ENCODE measurements at regions not wholly inside any gene's neighbourhood (a gene's known extent, or its start where the extent isn't known, plus 50 kb on each side); places are given as distances from the start of the nearest gene placed in this dataset.
A peak's percentile ranks its signal among the peaks of the same experiment; 100 is the strongest.

DNA sequence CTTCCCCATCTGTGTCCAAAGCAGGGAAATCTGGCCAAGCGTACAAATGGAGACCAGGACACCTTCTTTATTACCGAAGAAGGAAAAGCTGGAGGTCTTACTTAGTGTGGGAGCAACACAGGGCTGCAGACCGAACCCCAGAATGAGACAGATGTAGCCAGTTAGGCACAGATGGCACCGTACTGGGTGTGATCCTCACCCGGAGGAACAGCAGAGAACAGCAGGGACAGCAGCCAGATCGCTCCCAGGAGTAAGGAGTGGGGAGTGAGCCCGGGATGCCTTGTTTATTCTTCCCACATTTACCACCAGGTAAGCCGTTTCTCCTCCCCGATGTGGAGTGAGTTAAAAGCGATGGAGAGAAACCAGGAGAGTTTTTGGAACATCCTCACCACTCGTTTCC, 150.7 kb upstream of the SPRED2 start:
- TF ChIP-seq EP300 (IDR thresholded peaks at IDR 0.05; ENCODE audit: borderline replicate concordance) = no peak
- TF ChIP-seq FOXM1 (IDR thresholded peaks at IDR 0.05; ENCODE audit: borderline replicate concordance, low read depth) = no peak
- TF ChIP-seq EGR1 (IDR thresholded peaks at IDR 0.05) = no peak
- TF ChIP-seq CREB1 (IDR thresholded peaks at IDR 0.05; ENCODE audit: low read depth) = no peak
- TF ChIP-seq, protein P1, sequence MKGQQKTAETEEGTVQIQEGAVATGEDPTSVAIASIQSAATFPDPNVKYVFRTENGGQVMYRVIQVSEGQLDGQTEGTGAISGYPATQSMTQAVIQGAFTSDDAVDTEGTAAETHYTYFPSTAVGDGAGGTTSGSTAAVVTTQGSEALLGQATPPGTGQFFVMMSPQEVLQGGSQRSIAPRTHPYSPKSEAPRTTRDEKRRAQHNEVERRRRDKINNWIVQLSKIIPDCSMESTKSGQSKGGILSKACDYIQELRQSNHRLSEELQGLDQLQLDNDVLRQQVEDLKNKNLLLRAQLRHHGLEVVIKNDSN (IDR thresholded peaks at IDR 0.05) = no peak
- TF ChIP-seq, protein P2, sequence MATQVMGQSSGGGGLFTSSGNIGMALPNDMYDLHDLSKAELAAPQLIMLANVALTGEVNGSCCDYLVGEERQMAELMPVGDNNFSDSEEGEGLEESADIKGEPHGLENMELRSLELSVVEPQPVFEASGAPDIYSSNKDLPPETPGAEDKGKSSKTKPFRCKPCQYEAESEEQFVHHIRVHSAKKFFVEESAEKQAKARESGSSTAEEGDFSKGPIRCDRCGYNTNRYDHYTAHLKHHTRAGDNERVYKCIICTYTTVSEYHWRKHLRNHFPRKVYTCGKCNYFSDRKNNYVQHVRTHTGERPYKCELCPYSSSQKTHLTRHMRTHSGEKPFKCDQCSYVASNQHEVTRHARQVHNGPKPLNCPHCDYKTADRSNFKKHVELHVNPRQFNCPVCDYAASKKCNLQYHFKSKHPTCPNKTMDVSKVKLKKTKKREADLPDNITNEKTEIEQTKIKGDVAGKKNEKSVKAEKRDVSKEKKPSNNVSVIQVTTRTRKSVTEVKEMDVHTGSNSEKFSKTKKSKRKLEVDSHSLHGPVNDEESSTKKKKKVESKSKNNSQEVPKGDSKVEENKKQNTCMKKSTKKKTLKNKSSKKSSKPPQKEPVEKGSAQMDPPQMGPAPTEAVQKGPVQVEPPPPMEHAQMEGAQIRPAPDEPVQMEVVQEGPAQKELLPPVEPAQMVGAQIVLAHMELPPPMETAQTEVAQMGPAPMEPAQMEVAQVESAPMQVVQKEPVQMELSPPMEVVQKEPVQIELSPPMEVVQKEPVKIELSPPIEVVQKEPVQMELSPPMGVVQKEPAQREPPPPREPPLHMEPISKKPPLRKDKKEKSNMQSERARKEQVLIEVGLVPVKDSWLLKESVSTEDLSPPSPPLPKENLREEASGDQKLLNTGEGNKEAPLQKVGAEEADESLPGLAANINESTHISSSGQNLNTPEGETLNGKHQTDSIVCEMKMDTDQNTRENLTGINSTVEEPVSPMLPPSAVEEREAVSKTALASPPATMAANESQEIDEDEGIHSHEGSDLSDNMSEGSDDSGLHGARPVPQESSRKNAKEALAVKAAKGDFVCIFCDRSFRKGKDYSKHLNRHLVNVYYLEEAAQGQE (IDR thresholded peaks at IDR 0.05; ENCODE audit: low read depth) = no peak
- no peak for TF ChIP-seq NFIC (IDR thresholded peaks at IDR 0.05)
- TF ChIP-seq TAF1 (IDR thresholded peaks at IDR 0.05; ENCODE audit: low read depth) = no peak
- TF ChIP-seq TCF12 (IDR thresholded peaks at IDR 0.05; ENCODE audit: low read depth) = no peak
- TF ChIP-seq, protein P3, sequence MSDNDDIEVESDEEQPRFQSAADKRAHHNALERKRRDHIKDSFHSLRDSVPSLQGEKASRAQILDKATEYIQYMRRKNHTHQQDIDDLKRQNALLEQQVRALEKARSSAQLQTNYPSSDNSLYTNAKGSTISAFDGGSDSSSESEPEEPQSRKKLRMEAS (IDR thresholded peaks at IDR 0.05) = no peak
- no peak for TF ChIP-seq CEBPB (IDR thresholded peaks at IDR 0.05)
- no peak for TF ChIP-seq YY1 (IDR thresholded peaks at IDR 0.05; ENCODE audit: low read depth)
- no peak for TF ChIP-seq TEAD4 (IDR thresholded peaks at IDR 0.05)
- TF ChIP-seq ZBTB7A (IDR thresholded peaks at IDR 0.05; ENCODE audit: low read depth) = no peak
- TF ChIP-seq RAD21 (IDR thresholded peaks at IDR 0.05; ENCODE audit: low read depth) = no peak

DNA sequence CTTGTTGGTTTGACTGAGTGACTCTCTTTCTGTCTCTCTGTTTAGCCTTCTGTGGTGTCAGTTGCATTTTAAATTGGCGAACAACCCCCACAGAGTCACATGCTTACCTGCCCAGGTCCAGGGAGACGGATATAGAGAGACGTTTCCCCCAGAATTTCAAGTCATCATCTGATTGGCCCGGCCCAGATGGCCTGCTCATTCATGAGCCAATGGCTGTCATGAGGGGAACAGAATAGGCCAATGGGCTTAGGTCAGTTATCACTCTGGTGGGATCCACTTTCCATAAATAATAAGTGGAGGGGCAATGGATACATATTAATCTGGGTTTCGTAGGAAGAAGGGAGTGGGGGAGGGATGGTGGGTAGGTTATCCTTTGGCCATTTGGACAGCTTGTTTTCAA, 150.0 kb upstream of the SPRED2 start:
- no peak for TF ChIP-seq ZBTB7A (IDR thresholded peaks at IDR 0.05; ENCODE audit: low read depth)
- no peak for TF ChIP-seq EGR1 (IDR thresholded peaks at IDR 0.05)
- TF ChIP-seq YY1 (IDR thresholded peaks at IDR 0.05; ENCODE audit: low read depth) = no peak
- TF ChIP-seq RAD21 (IDR thresholded peaks at IDR 0.05; ENCODE audit: low read depth) = no peak
- no peak for TF ChIP-seq CEBPB (IDR thresholded peaks at IDR 0.05)
- TF ChIP-seq, protein P1 (IDR thresholded peaks at IDR 0.05) = no peak
- TF ChIP-seq, protein P2 (IDR thresholded peaks at IDR 0.05; ENCODE audit: low read depth) = no peak
- no peak for TF ChIP-seq FOXM1 (IDR thresholded peaks at IDR 0.05; ENCODE audit: borderline replicate concordance, low read depth)
- TF ChIP-seq, protein P3 (IDR thresholded peaks at IDR 0.05) = no peak
- TF ChIP-seq TAF1 (IDR thresholded peaks at IDR 0.05; ENCODE audit: low read depth) = no peak
- TF ChIP-seq NFIC (IDR thresholded peaks at IDR 0.05) = no peak
- no peak for TF ChIP-seq TEAD4 (IDR thresholded peaks at IDR 0.05)
- TF ChIP-seq CREB1 (IDR thresholded peaks at IDR 0.05; ENCODE audit: low read depth) = no peak
- no peak for TF ChIP-seq TCF12 (IDR thresholded peaks at IDR 0.05; ENCODE audit: low read depth)
- TF ChIP-seq EP300 (IDR thresholded peaks at IDR 0.05; ENCODE audit: borderline replicate concordance) = no peak

DNA sequence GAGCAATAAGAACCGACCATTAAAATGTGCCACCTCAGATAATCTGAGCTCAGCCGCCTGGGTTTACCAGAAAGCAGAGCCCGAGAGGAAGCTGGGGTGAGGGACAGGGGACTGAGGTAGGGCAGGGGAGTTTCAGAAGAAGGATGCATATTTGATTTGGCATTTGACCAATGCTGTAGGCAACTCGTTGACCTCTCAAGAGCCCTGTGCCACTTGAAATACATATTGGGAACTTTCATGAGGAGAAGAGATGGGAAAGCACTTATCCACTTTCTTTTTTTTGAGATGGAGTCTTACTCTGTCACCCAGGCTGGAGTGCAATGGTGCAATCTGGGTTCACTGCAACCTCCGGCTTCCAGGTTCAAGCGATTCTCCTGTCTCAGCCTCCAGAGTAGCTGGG, 148.4 kb upstream of the SPRED2 start:
- TF ChIP-seq, protein P3 (IDR thresholded peaks at IDR 0.05) = no peak
- TF ChIP-seq FOXM1 (IDR thresholded peaks at IDR 0.05; ENCODE audit: borderline replicate concordance, low read depth) (no peak), EP300 (IDR thresholded peaks at IDR 0.05; ENCODE audit: borderline replicate concordance) (no peak; the same call in 1 of the 2 replicates), TAF1 (IDR thresholded peaks at IDR 0.05; ENCODE audit: low read depth) (no peak), CREB1 (IDR thresholded peaks at IDR 0.05; ENCODE audit: low read depth) (no peak), TEAD4 (IDR thresholded peaks at IDR 0.05) (no peak), EGR1 (IDR thresholded peaks at IDR 0.05) (no peak)
- TF ChIP-seq, protein P2 (IDR thresholded peaks at IDR 0.05; ENCODE audit: low read depth) = no peak

DNA sequence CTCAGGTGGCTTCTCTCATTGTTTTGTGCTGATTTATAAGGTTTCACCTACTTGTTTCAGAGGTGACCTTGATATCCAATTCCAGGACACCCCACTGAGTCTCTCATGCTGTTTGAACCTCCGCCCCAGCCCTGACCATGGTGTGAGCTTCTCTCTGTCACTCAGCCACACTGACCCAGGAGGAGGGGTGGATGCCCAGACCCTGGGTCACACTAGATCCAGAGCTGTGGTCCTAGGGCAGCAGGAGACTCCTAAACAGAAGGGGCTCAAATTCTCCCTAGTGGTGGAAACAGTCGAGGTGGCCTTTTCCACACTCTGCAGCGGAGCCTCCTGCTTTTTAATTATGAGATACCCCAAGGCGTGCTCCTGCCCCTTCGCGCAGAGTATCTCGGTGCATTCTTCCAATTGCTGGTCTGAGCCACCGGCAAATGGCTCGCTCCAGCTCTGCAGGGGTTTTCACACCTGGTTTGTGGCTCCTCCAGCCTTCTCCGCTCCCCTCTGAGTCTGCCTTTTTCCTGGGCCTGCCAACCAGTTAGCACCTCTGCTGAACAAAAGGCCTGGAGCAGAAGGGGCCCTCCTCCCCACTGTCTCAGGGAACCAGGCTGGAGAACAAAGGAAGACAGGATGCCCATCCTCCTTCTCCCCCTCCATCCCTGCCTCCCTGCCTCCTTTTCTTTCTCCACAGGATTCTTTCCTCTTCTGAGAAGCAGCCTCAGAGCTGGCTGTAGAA, 147.3 kb upstream of the SPRED2 start:
- TF ChIP-seq ZBTB7A (IDR thresholded peaks at IDR 0.05; ENCODE audit: low read depth) (peak; percentile 20; the same call in 1 of the 2 replicates), YY1 (IDR thresholded peaks at IDR 0.05; ENCODE audit: low read depth) (no peak), TEAD4 (IDR thresholded peaks at IDR 0.05) (no peak), TAF1 (IDR thresholded peaks at IDR 0.05; ENCODE audit: low read depth) (peak; percentile 20; the same call in 1 of the 2 replicates), NFIC (IDR thresholded peaks at IDR 0.05) (peak; percentile 11; the same call in 1 of the 2 replicates), EP300 (IDR thresholded peaks at IDR 0.05; ENCODE audit: borderline replicate concordance) (peak; percentile 87), RAD21 (IDR thresholded peaks at IDR 0.05; ENCODE audit: low read depth) (no peak; the same call in 1 of the 2 replicates), TCF12 (IDR thresholded peaks at IDR 0.05; ENCODE audit: low read depth) (peak; percentile 82)
- TF ChIP-seq, protein P3 (IDR thresholded peaks at IDR 0.05) = no peak
